Activated CD8-positive, alpha-beta T cell treated with anti-CD3 and anti-CD28 coated beads for 36 hours (primary cell): ENCODE measurements at regions not wholly inside any gene's neighbourhood (a gene's known extent, or its start where the extent isn't known, plus 50 kb on each side); places are given as distances from the start of the nearest gene placed in this dataset.

Source experiments
- ATAC-seq: fragments of 200-7000 bp; cut with Tn5 transposase; one replicate; pipeline ENCODE4 v1.10.0; 2021; ENCODE audit warnings: mild to moderate bottlenecking, moderate library complexity
- CTCF ChIA-PET: fragments of 350-600 bp; sonication (Branson Sonifier 250); formaldehyde crosslinking; loops from one replicate; lab custom pipeline; 2021; ENCODE audit warnings: antibody characterized with exemption; lab: Charles Lee
- POLR2A ChIA-PET: fragments of 350-600 bp; sonication (Branson Sonifier 250); formaldehyde crosslinking; loops from one replicate; lab custom pipeline; 2021; ENCODE audit warnings: antibody characterized with exemption; lab: Charles Lee
- DNase-seq: peaks from one replicate; pipeline ENCODE4 v3.0.0-alpha.2; 2020
- H3K27ac Mint-ChIP-seq: one replicate; pipeline ENCODE4 v1.8.0; 2021; ENCODE audit warnings: mild to moderate bottlenecking, mixed read lengths
- H3K27me3 Mint-ChIP-seq: one replicate; pipeline ENCODE4 v1.8.0; 2021; ENCODE audit warnings: mixed read lengths
- H3K36me3 Mint-ChIP-seq: one replicate; pipeline ENCODE4 v1.8.0; 2021; ENCODE audit warnings: low read depth, mixed read lengths
- H3K4me1 Mint-ChIP-seq: one replicate; pipeline ENCODE4 v1.8.0; 2021; ENCODE audit warnings: low read depth, mixed read lengths
- H3K4me3 Mint-ChIP-seq: one replicate; pipeline ENCODE4 v1.8.0; 2021; ENCODE audit warnings: mild to moderate bottlenecking, moderate library complexity, mixed read lengths
- H3K9me3 Mint-ChIP-seq: one replicate; pipeline ENCODE4 v1.8.0; 2021; ENCODE audit warnings: mixed read lengths
- CTCF ChIP-seq: fragments of 200-600 bp; IDR thresholded peaks from one replicate; pipeline ENCODE4 v1.8.0; 2022; ENCODE audit warnings: antibody characterized with exemption, mild to moderate bottlenecking
- intact Hi-C: fragments of 100-400 bp; cut with micrococcal nuclease; formaldehyde crosslinking; loops from one replicate; pipeline ENCODE4 v1.10.0; 2022

- DNase-seq (no peak), ATAC-seq (no peak)
- Mint-ChIP-seq H3K36me3 (no peaks in the 10 kb centered on the region), H3K9me3 (no peaks in the 10 kb centered on the region), H3K27me3 (no peaks in the 10 kb centered on the region), H3K4me3 (no peak overlapping the region), H3K27ac (no peak overlapping the region), H3K4me1 (no peaks in the 10 kb centered on the region)
- CTCF ChIA-PET, result no interaction called here
- TF ChIP-seq CTCF, result no peak
- intact Hi-C loops, result no loop called here
- POLR2A ChIA-PET, result no interaction called here
These were observed 237.6 kb downstream of the TDRD15 start for GRCh38 chr2:21361384-21361783.

- intact Hi-C loops, result no loop called here
- H3K4me1 Mint-ChIP-seq, result no peaks in the 10 kb centered on the region
- ATAC-seq (no peak), DNase-seq (no peak)
- H3K4me3 Mint-ChIP-seq, result no peak overlapping the region
- CTCF ChIA-PET, result no interaction called here
- POLR2A ChIA-PET, result no interaction called here
- H3K27me3 Mint-ChIP-seq, result no peaks in the 10 kb centered on the region
- no peak for TF ChIP-seq CTCF
- H3K36me3 Mint-ChIP-seq, result no peaks in the 10 kb centered on the region
- no peak overlapping the region for H3K27ac Mint-ChIP-seq
- H3K9me3 Mint-ChIP-seq, result no peaks in the 10 kb centered on the region
These were observed 238.3 kb downstream of the TDRD15 start for GRCh38 chr2:21361957-21362486.

- Mint-ChIP-seq H3K4me1 (no peaks in the 10 kb centered on the region), H3K27ac (no peak overlapping the region), H3K9me3 (no peaks in the 10 kb centered on the region), H3K36me3 (no peaks in the 10 kb centered on the region), H3K4me3 (no peak overlapping the region), H3K27me3 (no peaks in the 10 kb centered on the region)
- intact Hi-C loops, result no loop called here
- POLR2A ChIA-PET, result no interaction called here
- no peak for ATAC-seq
- no peak for DNase-seq
- CTCF ChIA-PET, result no interaction called here
- no peak for TF ChIP-seq CTCF
These were observed 239.6 kb downstream of the TDRD15 start for GRCh38 chr2:21363364-21363763.

GRCh38 chr2:21367421-21367820 is 243.7 kb downstream of the TDRD15 start:
- H3K36me3 Mint-ChIP-seq, result no peaks in the 10 kb centered on the region
- ChIA-PET CTCF (interaction anchor here (0.9 kb wide), 1 partner anchor 9 kb away, joined by 3 read pairs; no protein-coding TSS in a partner anchor), POLR2A (no interaction called here)
- no peak for ATAC-seq
- no peaks in the 10 kb centered on the region for H3K9me3 Mint-ChIP-seq
- no peaks in the 10 kb centered on the region for H3K27me3 Mint-ChIP-seq
- no peak for TF ChIP-seq CTCF
- H3K4me3 Mint-ChIP-seq, result no peak overlapping the region
- DNase-seq, result no peak
- H3K4me1 Mint-ChIP-seq, result no peaks in the 10 kb centered on the region
- H3K27ac Mint-ChIP-seq, result no peak overlapping the region
- intact Hi-C loops, result no loop called here

GRCh38 chr2:21369787-21370186 is 246.0 kb downstream of the TDRD15 start:
- ChIA-PET CTCF (no interaction called here), POLR2A (no interaction called here)
- Mint-ChIP-seq H3K9me3 (peaks cover 3% of the 10 kb centered on the region), H3K36me3 (no peaks in the 10 kb centered on the region), H3K4me1 (no peaks in the 10 kb centered on the region), H3K27me3 (no peaks in the 10 kb centered on the region), H3K27ac (no peak overlapping the region), H3K4me3 (no peak overlapping the region)
- TF ChIP-seq CTCF, result no peak
- no peak for ATAC-seq
- DNase-seq, result no peak
- intact Hi-C loops, result no loop called here
